ENCODE measurements at regions not wholly inside any gene's neighbourhood (a gene's known extent, or its start where the extent isn't known, plus 50 kb on each side); places are given as distances from the start of the nearest gene placed in this dataset.
"Not testable (repeated sequence)": the region's sequence is repeated elsewhere in the genome, so short reads cannot be mapped to it uniquely, and the experiment has no call there.

GRCh38 chr10:123252779-123253178, 98.6 kb downstream of the BUB3 start:
- no peak for TF ChIP-seq CTCF (IDR thresholded peaks at IDR 0.05; ENCODE audit: extremely low read depth, insufficient read depth, missing control alignments)
- in situ Hi-C loops (cut with MboI; ENCODE audit: low pct_unique_long_range_greater_than_20kb, low sequenced_read_pairs, unreplicated experiment), result no loop called here
- no peak for DNase-seq (ENCODE audit: low spot score)

- DNase-seq (ENCODE audit: low spot score); in situ Hi-C loops (cut with MboI; ENCODE audit: low pct_unique_long_range_greater_than_20kb, low sequenced_read_pairs, unreplicated experiment): not testable (repeated sequence)
Observed at GRCh38 chr10:123254343-123254742, 100.1 kb downstream of the BUB3 start.

GRCh38 chr10:123257904-123258456, 103.8 kb downstream of the BUB3 start:
- DNase-seq (ENCODE audit: low spot score), result no peak
- in situ Hi-C loops (cut with MboI; ENCODE audit: low pct_unique_long_range_greater_than_20kb, low sequenced_read_pairs, unreplicated experiment), result no loop called here
- no peak for TF ChIP-seq CTCF (IDR thresholded peaks at IDR 0.05; ENCODE audit: extremely low read depth, insufficient read depth, missing control alignments)

GRCh38 chr10:123259081-123259480, 104.9 kb downstream of the BUB3 start:
- DNase-seq (ENCODE audit: low spot score), result no peak
- in situ Hi-C loops (cut with MboI; ENCODE audit: low pct_unique_long_range_greater_than_20kb, low sequenced_read_pairs, unreplicated experiment), result no loop called here
- TF ChIP-seq CTCF (IDR thresholded peaks at IDR 0.05; ENCODE audit: extremely low read depth, insufficient read depth, missing control alignments), result no peak

- DNase-seq (ENCODE audit: low spot score), result no peak
- in situ Hi-C loops (cut with MboI; ENCODE audit: low pct_unique_long_range_greater_than_20kb, low sequenced_read_pairs, unreplicated experiment), result no loop called here
- TF ChIP-seq CTCF (IDR thresholded peaks at IDR 0.05; ENCODE audit: extremely low read depth, insufficient read depth, missing control alignments), result no peak
Observed at GRCh38 chr10:123259791-123260190, 105.6 kb downstream of the BUB3 start.

- no peak for TF ChIP-seq CTCF (IDR thresholded peaks at IDR 0.05; ENCODE audit: extremely low read depth, insufficient read depth, missing control alignments)
- in situ Hi-C loops (cut with MboI; ENCODE audit: low pct_unique_long_range_greater_than_20kb, low sequenced_read_pairs, unreplicated experiment), result no loop called here
- DNase-seq (ENCODE audit: low spot score), result no peak
Observed at GRCh38 chr10:123262456-123262855, 108.3 kb downstream of the BUB3 start.

- in situ Hi-C loops (cut with MboI; ENCODE audit: low pct_unique_long_range_greater_than_20kb, low sequenced_read_pairs, unreplicated experiment), result no loop called here
- no peak for TF ChIP-seq CTCF (IDR thresholded peaks at IDR 0.05; ENCODE audit: extremely low read depth, insufficient read depth, missing control alignments)
Observed at GRCh38 chr10:123266971-123267370, 112.8 kb downstream of the BUB3 start.

More at GRCh38 chr10:123266971-123267370, 112.8 kb downstream of the BUB3 start:
- DNase-seq (ENCODE audit: low spot score), result no peak
